Neural cell (in vitro differentiated cells): ENCODE measurements at regions not wholly inside any gene's neighbourhood (a gene's known extent, or its start where the extent isn't known, plus 50 kb on each side); places are given as distances from the start of the nearest gene placed in this dataset.

Source experiments
- H2AFZ ChIP-seq: fragments of 200-600, 300-800 bp; sonication (generic), shearing (Covaris generic); 2 replicates; pipeline ENCODE4 v1.6.0; 2014; ENCODE audit warnings: low read depth, mild to moderate bottlenecking, antibody characterized with exemption, low read length, moderate library complexity
- H3F3A ChIP-seq: fragments of 200-600 bp; shearing (Covaris generic); 2 replicates; pipeline ENCODE4 v1.6.1; 2016; ENCODE audit warnings: mild to moderate bottlenecking, moderate library complexity, mixed read lengths, antibody characterized with exemption, low read length; ENCODE audit not compliant: insufficient read depth, poor library complexity, severe bottlenecking
- H3K27ac ChIP-seq: fragments of 200-600, 300-800 bp; sonication (generic), shearing (Covaris generic); 2 replicates; pipeline ENCODE4 v1.5.1; 2014; ENCODE audit warnings: mild to moderate bottlenecking, low read length, moderate library complexity
- H3K27me3 ChIP-seq: fragments of 300-800, 200-600 bp; sonication (generic), shearing (Covaris generic); 2 replicates; pipeline ENCODE4 v1.6.0; 2014; ENCODE audit warnings: mild to moderate bottlenecking, low read depth, low read length, moderate library complexity; ENCODE audit not compliant: insufficient read depth
- H3K36me3 ChIP-seq: fragments of 300-800, 200-600 bp; sonication (generic), shearing (Covaris generic); 2 replicates; pipeline ENCODE4 v1.5.1; 2014; ENCODE audit warnings: mild to moderate bottlenecking, antibody characterized with exemption, low read length, moderate library complexity; ENCODE audit not compliant: insufficient read depth
- H3K4me2 ChIP-seq: fragments of 300-800, 200-600 bp; sonication (generic), shearing (Covaris generic); 2 replicates; pipeline ENCODE4 v1.6.0; 2014; ENCODE audit warnings: mild to moderate bottlenecking, low read length
- H3K4me3 ChIP-seq: fragments of 300-800, 200-600 bp; sonication (generic), shearing (Covaris generic); 2 replicates; pipeline ENCODE4 v1.5.1; 2014; ENCODE audit warnings: mild to moderate bottlenecking, low read length, moderate library complexity
- H3K79me2 ChIP-seq: fragments of 200-600 bp; shearing (Covaris generic); replicated peaks from 2 replicates; pipeline ENCODE4 v1.6.0; 2014; ENCODE audit warnings: mild to moderate bottlenecking, low read length, moderate library complexity; ENCODE audit not compliant: insufficient read depth
- H3K9ac ChIP-seq: fragments of 300-800, 200-600 bp; sonication (generic), shearing (Covaris generic); 2 replicates; pipeline ENCODE4 v1.6.1; 2016; ENCODE audit warnings: mild to moderate bottlenecking, low read length, mixed read lengths
- H3K9me2 ChIP-seq: fragments of 200-600 bp; shearing (Covaris generic); 2 replicates; pipeline ENCODE4 v1.6.1; 2016; ENCODE audit warnings: mild to moderate bottlenecking, low read length, mixed read lengths; ENCODE audit not compliant: insufficient read depth
- H3K9me3 ChIP-seq: fragments of 200-600, 300-800 bp; sonication (generic), shearing (Covaris generic); 2 replicates; pipeline ENCODE4 v1.6.1; 2016; ENCODE audit warnings: mild to moderate bottlenecking, mixed run types, low read length, moderate library complexity, mixed read lengths
- H4K20me1 ChIP-seq: fragments of 200-600 bp; shearing (Covaris generic); 2 replicates; pipeline ENCODE4 v1.6.1; 2016; ENCODE audit warnings: mild to moderate bottlenecking, mixed run types; ENCODE audit not compliant: insufficient read depth
- CTCF ChIP-seq: fragments of 450-650 bp; IDR thresholded peaks from 2 replicates; pipeline ENCODE4 v1.5.1; 2014; ENCODE audit warnings: antibody characterized with exemption, mild to moderate bottlenecking, moderate library complexity; ENCODE audit not compliant: poor library complexity, severe bottlenecking
- EP300 ChIP-seq: fragments of 450-650 bp; conservative IDR thresholded peaks from 2 replicates; pipeline ENCODE4 v1.6.1; 2014; ENCODE audit warnings: antibody characterized with exemption, mild to moderate bottlenecking, moderate library complexity; ENCODE audit not compliant: poor library complexity, severe bottlenecking
- EZH2 ChIP-seq: fragments of 200-600, 300-800 bp; shearing (Covaris generic), sonication (generic); IDR thresholded peaks from 2 replicates; pipeline ENCODE4 v1.6.1; 2014; ENCODE audit warnings: antibody characterized with exemption, low read length, borderline replicate concordance, mild to moderate bottlenecking; ENCODE audit not compliant: insufficient read depth, poor library complexity, severe bottlenecking
- MXI1 ChIP-seq: fragments of 450-650 bp; conservative IDR thresholded peaks from 2 replicates; pipeline ENCODE4 v1.6.1; 2014; ENCODE audit warnings: antibody characterized with exemption, mild to moderate bottlenecking; ENCODE audit not compliant: poor library complexity, severe bottlenecking
- POLR2AphosphoS5 ChIP-seq: IDR thresholded peaks from 2 replicates; pipeline ENCODE4 v1.6.1; 2012
- RAD21 ChIP-seq: fragments of 450-650 bp; conservative IDR thresholded peaks from 2 replicates; pipeline ENCODE4 v1.6.1; 2014; ENCODE audit warnings: antibody characterized with exemption, mild to moderate bottlenecking, moderate library complexity
- REST ChIP-seq: IDR thresholded peaks from 2 replicates; pipeline ENCODE4 v1.6.1; 2012; ENCODE audit warnings: borderline replicate concordance
- SMC3 ChIP-seq: fragments of 450-650 bp; conservative IDR thresholded peaks from 2 replicates; pipeline ENCODE4 v1.6.1; 2014; ENCODE audit warnings: antibody characterized with exemption, mild to moderate bottlenecking, moderate library complexity; ENCODE audit not compliant: poor library complexity
- TAF1 ChIP-seq: IDR thresholded peaks from 2 replicates; pipeline ENCODE4 v1.6.1; 2012; ENCODE audit warnings: low read depth

DNA sequence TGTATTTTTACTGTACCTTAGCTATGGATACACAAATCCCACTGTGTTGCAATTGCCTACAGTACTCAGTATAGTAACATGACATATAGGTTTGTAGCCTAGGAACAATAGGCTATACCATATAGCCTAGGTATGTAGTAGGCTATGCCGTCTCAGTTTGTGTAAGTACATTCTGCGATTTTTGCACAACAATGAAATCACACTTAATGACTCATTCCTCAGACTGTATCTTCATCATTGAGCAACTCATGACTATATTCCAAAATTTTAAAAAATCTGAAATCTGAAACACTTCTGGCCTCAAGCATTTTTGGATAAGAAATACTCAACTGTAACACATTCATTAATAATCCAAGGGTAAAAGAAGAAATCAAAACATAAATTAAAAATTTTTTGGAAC is 666.8 kb upstream of the GRAMD2B start:
- H3K27ac ChIP-seq, result no peak overlapping the region
- H3K4me3 ChIP-seq, result no peak overlapping the region
- H3K27me3 ChIP-seq, result no peaks in the 10 kb centered on the region
- no peak for TF ChIP-seq RAD21
- TF ChIP-seq POLR2AphosphoS5, result no peak
- no peak for TF ChIP-seq MXI1
- TF ChIP-seq EP300, result no peak
- no peak for TF ChIP-seq CTCF
- TF ChIP-seq EZH2, result no peak
- no peak for TF ChIP-seq SMC3
- no peak for TF ChIP-seq TAF1
- no peak for TF ChIP-seq REST
- no peak overlapping the region for H3K9ac ChIP-seq
- no peaks in the 10 kb centered on the region for H3K9me3 ChIP-seq
- no peaks in the 10 kb centered on the region for H3K36me3 ChIP-seq
- no peak overlapping the region for H3K4me2 ChIP-seq
- H3F3A ChIP-seq, result no peaks in the 10 kb centered on the region
- no peaks in the 10 kb centered on the region for H3K9me2 ChIP-seq
- no peak overlapping the region for H2AFZ ChIP-seq
- H4K20me1 ChIP-seq, result no peaks in the 10 kb centered on the region
- H3K79me2 ChIP-seq, result no peaks in the 10 kb centered on the region

GRCh38 chr5:125766706-125767105 is 656.5 kb upstream of the GRAMD2B start:
- Histone ChIP-seq H4K20me1 (no peaks in the 10 kb centered on the region), H3F3A (no peaks in the 10 kb centered on the region), H3K27me3 (no peaks in the 10 kb centered on the region), H3K9me3 (no peaks in the 10 kb centered on the region), H3K36me3 (no peaks in the 10 kb centered on the region), H2AFZ (no peak overlapping the region), H3K27ac (no peak overlapping the region), H3K4me2 (no peak overlapping the region), H3K4me3 (no peak overlapping the region), H3K9ac (no peak overlapping the region), H3K9me2 (no peaks in the 10 kb centered on the region), H3K79me2 (no peaks in the 10 kb centered on the region)
- TF ChIP-seq EZH2 (no peak), POLR2AphosphoS5 (no peak), EP300 (no peak), MXI1 (no peak), TAF1 (no peak), SMC3 (no peak), CTCF (no peak), REST (no peak), RAD21 (no peak)
